Left renal pelvis (tissue), 4 donors: ENCODE measurements at regions not wholly inside any gene's neighbourhood (a gene's known extent, or its start where the extent isn't known, plus 50 kb on each side); places are given as distances from the start of the nearest gene placed in this dataset.
"Not testable (repeated sequence)": the region's sequence is repeated elsewhere in the genome, so short reads cannot be mapped to it uniquely, and the experiment has no call there.

Source experiments
- DNase-seq, 4 donors: peaks; one replicate each; pipeline ENCODE4 v3.0.0-alpha.2; 2013; ENCODE audit warnings: low read depth in 4 of 4, low spot score in 3 of 4

GRCh38 chrX:9258421-9259104, 206.3 kb upstream of the TBL1X start:
- DNase-seq: no peak

- no peak for DNase-seq
Measured at GRCh38 chrX:9260603-9261002, 204.3 kb upstream of the TBL1X start.

GRCh38 chrX:9267415-9267814, 197.4 kb upstream of the TBL1X start:
- DNase-seq: no peak

GRCh38 chrX:9269134-9269533, 195.7 kb upstream of the TBL1X start:
- no peak for DNase-seq

- no peak for DNase-seq
Measured at GRCh38 chrX:9271789-9272525, 192.9 kb upstream of the TBL1X start.

GRCh38 chrX:9273744-9274143, 191.1 kb upstream of the TBL1X start:
- no peak for DNase-seq

GRCh38 chrX:9278475-9279233, 186.2 kb upstream of the TBL1X start:
- no peak for DNase-seq

- no peak for DNase-seq
Measured at GRCh38 chrX:9279234-9279544, 185.7 kb upstream of the TBL1X start.

- no peak for DNase-seq
Measured at GRCh38 chrX:9280831-9281230, 184.0 kb upstream of the TBL1X start.

- DNase-seq: no peak
Measured at GRCh38 chrX:9282325-9282724, 182.5 kb upstream of the TBL1X start.

GRCh38 chrX:9285342-9285771, 179.5 kb upstream of the TBL1X start:
- DNase-seq: no peak

GRCh38 chrX:9286234-9286633, 178.6 kb upstream of the TBL1X start:
- no peak for DNase-seq

GRCh38 chrX:9291629-9292028, 173.2 kb upstream of the TBL1X start:
- DNase-seq: peak in 2 of 4 donors; percentile 24 to 40

- DNase-seq: no peak
Measured at GRCh38 chrX:9293051-9293496, 171.8 kb upstream of the TBL1X start.

- no peak for DNase-seq
Measured at GRCh38 chrX:9293903-9294302, 171.0 kb upstream of the TBL1X start.

GRCh38 chrX:9295551-9295950, 169.3 kb upstream of the TBL1X start:
- no peak for DNase-seq

- DNase-seq: no peak
Measured at GRCh38 chrX:9298221-9298620, 166.6 kb upstream of the TBL1X start.

GRCh38 chrX:9299681-9300080, 165.2 kb upstream of the TBL1X start:
- not testable (repeated sequence) for DNase-seq

- no peak for DNase-seq
Measured at GRCh38 chrX:9301836-9302235, 163.0 kb upstream of the TBL1X start.

GRCh38 chrX:9302381-9302780, 162.5 kb upstream of the TBL1X start:
- DNase-seq: no peak

GRCh38 chrX:9308426-9308825, 156.4 kb upstream of the TBL1X start:
- DNase-seq: no peak

GRCh38 chrX:9310616-9311015, 154.2 kb upstream of the TBL1X start:
- no peak for DNase-seq
